SU-DHL-6 (cell line): ENCODE measurements at regions not wholly inside any gene's neighbourhood (a gene's known extent, or its start where the extent isn't known, plus 50 kb on each side); places are given as distances from the start of the nearest gene placed in this dataset.

Experiments used
- EZH2phosphoT487 ChIP-seq: fragments of 200-600 bp; sonication (generic), shearing (Covaris generic); conservative IDR thresholded peaks from 2 replicates; pipeline ENCODE4 v1.6.1; 2018; ENCODE audit warnings: mild to moderate bottlenecking, antibody characterized with exemption, low read length, moderate library complexity, mixed read lengths
- TF ChIP-seq, protein P1 (sequence below): fragments of 200-600 bp; sonication (generic); IDR thresholded peaks from one replicate; pipeline ENCODE4 v1.5.1; 2017; ENCODE audit warnings: antibody characterized with exemption, mild to moderate bottlenecking, low read length, moderate library complexity; ENCODE audit not compliant: insufficient read depth, poor library complexity, severe bottlenecking

DNA sequence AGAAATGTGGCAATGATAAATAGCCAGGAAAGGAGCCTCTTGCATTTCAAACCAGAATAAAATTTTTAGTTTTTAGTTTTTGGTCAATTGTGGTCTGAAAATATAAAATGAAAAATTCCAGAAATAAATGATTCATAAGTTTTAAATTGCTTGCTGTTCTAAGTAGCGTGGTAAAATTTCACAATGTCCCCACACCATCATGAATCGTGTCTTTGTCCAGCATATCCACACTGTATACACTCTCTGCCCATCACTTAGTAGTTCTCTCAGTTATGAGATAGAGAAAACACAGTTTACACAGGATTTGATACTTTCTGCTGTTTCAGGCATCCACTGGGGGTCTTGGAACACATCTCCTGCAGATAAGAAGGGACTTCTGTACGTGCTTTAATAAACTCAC, 783.9 kb downstream of the TSN start:
- TF ChIP-seq, protein P1, sequence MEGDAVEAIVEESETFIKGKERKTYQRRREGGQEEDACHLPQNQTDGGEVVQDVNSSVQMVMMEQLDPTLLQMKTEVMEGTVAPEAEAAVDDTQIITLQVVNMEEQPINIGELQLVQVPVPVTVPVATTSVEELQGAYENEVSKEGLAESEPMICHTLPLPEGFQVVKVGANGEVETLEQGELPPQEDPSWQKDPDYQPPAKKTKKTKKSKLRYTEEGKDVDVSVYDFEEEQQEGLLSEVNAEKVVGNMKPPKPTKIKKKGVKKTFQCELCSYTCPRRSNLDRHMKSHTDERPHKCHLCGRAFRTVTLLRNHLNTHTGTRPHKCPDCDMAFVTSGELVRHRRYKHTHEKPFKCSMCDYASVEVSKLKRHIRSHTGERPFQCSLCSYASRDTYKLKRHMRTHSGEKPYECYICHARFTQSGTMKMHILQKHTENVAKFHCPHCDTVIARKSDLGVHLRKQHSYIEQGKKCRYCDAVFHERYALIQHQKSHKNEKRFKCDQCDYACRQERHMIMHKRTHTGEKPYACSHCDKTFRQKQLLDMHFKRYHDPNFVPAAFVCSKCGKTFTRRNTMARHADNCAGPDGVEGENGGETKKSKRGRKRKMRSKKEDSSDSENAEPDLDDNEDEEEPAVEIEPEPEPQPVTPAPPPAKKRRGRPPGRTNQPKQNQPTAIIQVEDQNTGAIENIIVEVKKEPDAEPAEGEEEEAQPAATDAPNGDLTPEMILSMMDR = no peak
- TF ChIP-seq EZH2phosphoT487 = no peak
